CD14-positive monocyte (primary cell): ENCODE measurements at regions not wholly inside any gene's neighbourhood (a gene's known extent, or its start where the extent isn't known, plus 50 kb on each side); places are given as distances from the start of the nearest gene placed in this dataset.

Experiments
- DNase-seq, 3 donors: peaks; one replicate each; pipeline ENCODE4 v3.0.0-alpha.2; 2011 to 2022
- H2AFZ ChIP-seq: 2 replicates; pipeline ENCODE4 v1.6.0; 2012; ENCODE audit warnings: mild to moderate bottlenecking, low read depth, low read length, inconsistent platforms; ENCODE audit not compliant: insufficient read depth, poor library complexity, severe bottlenecking
- H3K27ac ChIP-seq, 2 donors: 1 replicate in 1 of 2; 2 replicates in 1 of 2; pipeline ENCODE4 v1.5.1; 2012 to 2013; ENCODE audit warnings: low read length in 2 of 2, control low read depth in 1 of 2, inconsistent platforms in 1 of 2, low read depth in 1 of 2, mild to moderate bottlenecking in 1 of 2
- H3K27me3 ChIP-seq, 2 donors: one replicate each; pipeline versions ENCODE4 v1.6.0 to v1.6.1; 2011 to 2013; ENCODE audit warnings: low read length in 2 of 2; ENCODE audit not compliant: control insufficient read depth in 2 of 2, insufficient read depth in 2 of 2
- H3K36me3 ChIP-seq, 2 donors: replicated peaks in 1 of 2; 1 replicate in 1 of 2; 2 replicates in 1 of 2; pipeline versions ENCODE4 v1.5.1 to v1.6.1; 2012 to 2013; ENCODE audit warnings: low read length in 2 of 2, control low read depth in 1 of 2, inconsistent platforms in 1 of 2, mild to moderate bottlenecking in 1 of 2; ENCODE audit not compliant: insufficient read depth in 2 of 2, control insufficient read depth in 1 of 2
- H3K4me1 ChIP-seq, 2 donors: 1 replicate in 1 of 2; 2 replicates in 1 of 2; pipeline versions ENCODE4 v1.5.1 to v1.6.1; 2012 to 2013; ENCODE audit warnings: low read length in 2 of 2, control low read depth in 1 of 2, inconsistent platforms in 1 of 2, mild to moderate bottlenecking in 1 of 2, moderate library complexity in 1 of 2; ENCODE audit not compliant: insufficient read depth in 2 of 2, control insufficient read depth in 1 of 2
- H3K4me2 ChIP-seq: replicated peaks from 2 replicates; pipeline ENCODE3; 2012; ENCODE audit warnings: low read length, moderate library complexity, mild to moderate bottlenecking; ENCODE audit not compliant: poor library complexity, severe bottlenecking; ENCODE audit errors: extremely low read depth
- H3K4me3 ChIP-seq, 3 experiments: fragments of 200-600 bp in 1 of 3; sonication (generic) in 1 of 3; replicated peaks in 1 of 3; 1 replicate in 2 of 3; 2 replicates in 1 of 3; pipeline ENCODE4 v1.5.1; 2011 to 2013; ENCODE audit warnings: low read length in 3 of 3, mild to moderate bottlenecking in 3 of 3, control low read depth in 2 of 3, low read depth in 2 of 3, inconsistent platforms in 1 of 3, moderate library complexity in 1 of 3
- H3K79me2 ChIP-seq: 2 replicates; pipeline ENCODE4 v1.6.0; 2012; ENCODE audit warnings: mild to moderate bottlenecking, control low read depth, inconsistent platforms, low read length, moderate library complexity; ENCODE audit not compliant: insufficient read depth
- H3K9ac ChIP-seq: 2 replicates; pipeline ENCODE4 v1.6.0; 2017; ENCODE audit warnings: low read length, mild to moderate bottlenecking; ENCODE audit not compliant: insufficient read depth, poor library complexity, severe bottlenecking
- H3K9me3 ChIP-seq, 2 donors: replicated peaks in 1 of 2; 1 replicate in 1 of 2; 2 replicates in 1 of 2; pipeline versions ENCODE4 v1.5.1 to v1.6.1; 2012 to 2013; ENCODE audit warnings: low read length in 2 of 2, control low read depth in 1 of 2; ENCODE audit not compliant: control insufficient read depth in 1 of 2, insufficient read depth in 1 of 2
- H4K20me1 ChIP-seq: 2 replicates; pipeline ENCODE4 v1.6.0; 2012; ENCODE audit warnings: mild to moderate bottlenecking, low read length, control low read depth, moderate library complexity; ENCODE audit not compliant: insufficient read depth
- H3K27ac Mint-ChIP-seq, 7 donors: one replicate each; pipeline ENCODE4 v1.8.0; 2020; ENCODE audit warnings: mild to moderate bottlenecking in 7 of 7, mixed read lengths in 7 of 7, moderate library complexity in 6 of 7, inconsistent platforms in 2 of 7
- H3K27me3 Mint-ChIP-seq, 3 donors: one replicate each; pipeline ENCODE4 v1.8.0; 2021 to 2022; ENCODE audit warnings: low read depth in 3 of 3, mild to moderate bottlenecking in 3 of 3, mixed read lengths in 3 of 3, moderate library complexity in 3 of 3, inconsistent platforms in 1 of 3
- H3K36me3 Mint-ChIP-seq, 2 donors: one replicate each; pipeline ENCODE4 v1.8.0; 2020; ENCODE audit warnings: mixed read lengths in 2 of 2, inconsistent platforms in 1 of 2, mild to moderate bottlenecking in 1 of 2
- H3K4me1 Mint-ChIP-seq: one replicate; pipeline ENCODE4 v1.8.0; 2020; ENCODE audit warnings: mild to moderate bottlenecking, mixed read lengths
- H3K4me3 Mint-ChIP-seq, 2 donors: one replicate each; pipeline ENCODE4 v1.8.0; 2020; ENCODE audit warnings: mild to moderate bottlenecking in 2 of 2, mixed read lengths in 2 of 2, moderate library complexity in 1 of 2
- H3K9me3 Mint-ChIP-seq, 7 donors: one replicate each; pipeline ENCODE4 v1.8.0; 2020 to 2022; ENCODE audit warnings: mixed read lengths in 7 of 7, mild to moderate bottlenecking in 6 of 7, moderate library complexity in 6 of 7, inconsistent platforms in 2 of 7
- WGBS: methylation state at CpG from one replicate; pipeline ENCODE4 v1.1.5; 2013; ENCODE audit warnings: missing lambda C conversion rate; ENCODE audit not compliant: insufficient coverage; 5-methylcytosine and 5-hydroxymethylcytosine counted together
- intact Hi-C, 2 donors: fragments of 100-400 bp; cut with micrococcal nuclease; formaldehyde crosslinking; loops; one replicate each; pipeline versions ENCODE4 v1.15.0 to v1.15.1; 2023
- TF ChIP-seq, protein P1 (sequence below): fragments of 200-600 bp; IDR thresholded peaks from one replicate; pipeline ENCODE4 v1.8.0; 2022; ENCODE audit warnings: antibody characterized with exemption, mild to moderate bottlenecking

DNA sequence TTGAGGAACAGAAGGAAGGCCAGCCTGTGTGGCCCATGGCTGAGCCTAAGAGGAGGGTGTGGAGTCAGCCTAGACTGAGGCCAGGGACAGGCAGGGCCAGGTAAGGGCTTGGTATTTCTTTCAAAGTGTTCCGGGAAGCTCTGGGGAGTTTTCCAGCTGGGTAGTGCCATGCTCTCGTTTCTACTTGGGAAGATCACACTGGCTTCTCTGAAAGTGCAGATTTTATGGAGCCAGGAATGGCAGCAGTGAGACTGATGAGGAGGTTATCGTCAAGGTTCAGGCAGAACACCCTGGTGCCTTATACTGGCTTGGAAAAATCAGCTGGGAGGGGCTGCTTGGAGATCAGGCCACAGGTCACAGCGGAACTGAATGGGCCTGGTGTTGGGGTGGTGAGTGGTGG, 245.1 kb downstream of the SOX11 start:
- Histone ChIP-seq H3K4me1 (no peaks in the 10 kb centered on the region), H3K4me2 (no peak overlapping the region), H3K27me3 (no peaks in the 10 kb centered on the region), H3K4me3 (no peak overlapping the region), H3K79me2 (no peaks in the 10 kb centered on the region), H2AFZ (no peak overlapping the region), H4K20me1 (no peaks in the 10 kb centered on the region), H3K9ac (no peak overlapping the region), H3K36me3 (no peaks in the 10 kb centered on the region), H3K27ac (no peak overlapping the region), H3K9me3 (peaks cover 0 to 17% of the 10 kb centered on the region in 2 donors)
- Mint-ChIP-seq H3K27me3 (peaks cover 0 to 2% (median 2%) of the 10 kb centered on the region in 3 donors), H3K4me3 (no peak overlapping the region), H3K27ac (no peak overlapping the region), H3K36me3 (no peaks in the 10 kb centered on the region), H3K4me1 (peaks cover under 1% of the 10 kb centered on the region), H3K9me3 (peaks cover 0 to 30% (median 14%) of the 10 kb centered on the region in 7 donors)
- intact Hi-C loops, result no loop called here
- TF ChIP-seq, protein P1, sequence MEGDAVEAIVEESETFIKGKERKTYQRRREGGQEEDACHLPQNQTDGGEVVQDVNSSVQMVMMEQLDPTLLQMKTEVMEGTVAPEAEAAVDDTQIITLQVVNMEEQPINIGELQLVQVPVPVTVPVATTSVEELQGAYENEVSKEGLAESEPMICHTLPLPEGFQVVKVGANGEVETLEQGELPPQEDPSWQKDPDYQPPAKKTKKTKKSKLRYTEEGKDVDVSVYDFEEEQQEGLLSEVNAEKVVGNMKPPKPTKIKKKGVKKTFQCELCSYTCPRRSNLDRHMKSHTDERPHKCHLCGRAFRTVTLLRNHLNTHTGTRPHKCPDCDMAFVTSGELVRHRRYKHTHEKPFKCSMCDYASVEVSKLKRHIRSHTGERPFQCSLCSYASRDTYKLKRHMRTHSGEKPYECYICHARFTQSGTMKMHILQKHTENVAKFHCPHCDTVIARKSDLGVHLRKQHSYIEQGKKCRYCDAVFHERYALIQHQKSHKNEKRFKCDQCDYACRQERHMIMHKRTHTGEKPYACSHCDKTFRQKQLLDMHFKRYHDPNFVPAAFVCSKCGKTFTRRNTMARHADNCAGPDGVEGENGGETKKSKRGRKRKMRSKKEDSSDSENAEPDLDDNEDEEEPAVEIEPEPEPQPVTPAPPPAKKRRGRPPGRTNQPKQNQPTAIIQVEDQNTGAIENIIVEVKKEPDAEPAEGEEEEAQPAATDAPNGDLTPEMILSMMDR, result no peak
- 88% methylated on average over 3 of the region's 4 CpGs for WGBS
- DNase-seq, result no peak

DNA sequence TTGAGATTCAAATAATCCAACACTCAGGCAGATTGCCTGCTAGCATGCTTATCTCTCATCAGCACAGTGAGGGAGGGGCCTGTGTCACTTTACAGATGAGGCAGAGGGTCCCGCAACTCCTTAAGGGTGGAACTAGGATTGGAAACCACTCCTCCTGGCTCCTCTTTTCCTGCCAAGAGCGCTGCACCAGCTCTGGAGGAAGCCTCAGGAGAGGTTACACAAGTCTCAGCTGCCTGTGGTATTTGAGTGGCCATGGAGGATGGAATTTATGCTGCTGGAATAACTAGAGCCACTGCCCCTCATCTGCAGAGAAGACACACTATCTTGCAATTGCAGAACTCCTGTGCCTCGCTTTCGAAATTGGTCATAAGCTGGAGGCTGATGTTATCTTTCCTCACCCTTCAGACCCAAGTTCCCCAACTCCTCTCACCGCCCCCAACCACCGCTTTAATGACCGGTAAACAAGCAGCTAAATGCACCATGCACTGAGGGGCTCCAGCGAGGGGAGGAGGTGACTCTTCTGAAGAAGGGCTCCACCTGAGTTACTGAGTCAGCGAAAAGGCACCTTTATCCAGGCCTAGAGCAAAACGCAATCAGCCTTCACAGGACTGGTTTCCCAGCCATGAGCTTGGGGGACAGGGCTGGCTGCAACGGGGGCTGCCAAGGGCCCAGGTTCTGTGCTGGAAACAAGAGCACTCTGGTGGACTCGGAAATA, 245.8 kb downstream of the SOX11 start:
- Histone ChIP-seq H3K27ac (no peak overlapping the region), H3K4me2 (no peak overlapping the region), H3K27me3 (no peaks in the 10 kb centered on the region), H3K9me3 (peaks cover 0 to 13% of the 10 kb centered on the region in 2 donors), H3K79me2 (no peaks in the 10 kb centered on the region), H3K36me3 (no peaks in the 10 kb centered on the region), H3K4me1 (no peaks in the 10 kb centered on the region), H3K4me3 (no peak overlapping the region), H3K9ac (no peak overlapping the region), H2AFZ (no peak overlapping the region), H4K20me1 (no peaks in the 10 kb centered on the region)
- H3K4me1 Mint-ChIP-seq, result peaks cover 7% of the 10 kb centered on the region
- H3K27me3 Mint-ChIP-seq, result peaks cover 0 to 3% (median 2%) of the 10 kb centered on the region in 3 donors
- DNase-seq, result no peak
- 59% methylated on average over 7 of the region's 12 CpGs for WGBS
- intact Hi-C loops, result no loop called here
- H3K4me3 Mint-ChIP-seq, result no peak overlapping the region
- H3K27ac Mint-ChIP-seq, result no peak overlapping the region
- no peaks in the 10 kb centered on the region for H3K36me3 Mint-ChIP-seq
- peaks cover 0 to 27% (median 16%) of the 10 kb centered on the region in 7 donors for H3K9me3 Mint-ChIP-seq
- TF ChIP-seq, protein P1, result no peak
